AG04450 (cell line): ENCODE measurements at regions not wholly inside any gene's neighbourhood (a gene's known extent, or its start where the extent isn't known, plus 50 kb on each side); places are given as distances from the start of the nearest gene placed in this dataset.

Experiments
- CTCF ChIA-PET: fragments of 300-600, 350-600 bp; formaldehyde crosslinking; extraction: SDS; loops from one replicate; lab custom pipeline; 2022; ENCODE audit warnings: antibody characterized with exemption, inconsistent platforms; lab: Charles Lee
- POLR2A ChIA-PET: fragments of 350-600 bp; formaldehyde crosslinking; extraction: SDS; loops from one replicate; lab custom pipeline; 2021; ENCODE audit warnings: antibody characterized with exemption, inconsistent platforms; lab: Yijun Ruan, JAX
- DNase-seq: peaks from one replicate; pipeline ENCODE4 v3.0.0-alpha.2; 2011; ENCODE audit warnings: low read depth, low spot score
- H3K27ac ChIP-seq: one replicate; pipeline ENCODE4 v1.5.1; 2012; ENCODE audit warnings: low read depth, low read length, control low read depth
- H3K27me3 ChIP-seq: one replicate; pipeline ENCODE4 v1.6.0; 2012; ENCODE audit warnings: low read length; ENCODE audit not compliant: control insufficient read depth, insufficient read depth
- H3K4me3 ChIP-seq: 2 replicates; pipeline ENCODE4 v1.5.1; 2011; ENCODE audit warnings: mild to moderate bottlenecking, low read depth, low read length, control low read depth
- H3K9me3 ChIP-seq: 2 replicates; pipeline ENCODE4 v1.5.1; 2012; ENCODE audit warnings: low read length; ENCODE audit not compliant: control insufficient read depth, insufficient read depth
- CTCF ChIP-seq: IDR thresholded peaks from 2 replicates; pipeline ENCODE4 v1.5.1; 2011; ENCODE audit warnings: low read depth, low read length, control low read depth, inconsistent platforms

GRCh38 chr12:75613981-75614380 is 102.6 kb upstream of the KRR1 start:
- ChIA-PET POLR2A (no interaction called here), CTCF (no interaction called here)
- H3K27me3 ChIP-seq, result no peaks in the 10 kb centered on the region
- H3K27ac ChIP-seq, result no peak overlapping the region
- H3K4me3 ChIP-seq, result no peak overlapping the region
- TF ChIP-seq CTCF, result no peak
- no peaks in the 10 kb centered on the region for H3K9me3 ChIP-seq
- no peak for DNase-seq

- DNase-seq, result no peak
Measured at GRCh38 chr12:75611041-75611440, 99.6 kb upstream of the KRR1 start.

GRCh38 chr12:75606956-75607355 is 95.5 kb upstream of the KRR1 start:
- H3K27me3 ChIP-seq, result no peaks in the 10 kb centered on the region
- no peak for TF ChIP-seq CTCF
- no peak for DNase-seq
- no peak overlapping the region for H3K4me3 ChIP-seq
- no peaks in the 10 kb centered on the region for H3K9me3 ChIP-seq
- no peak overlapping the region for H3K27ac ChIP-seq
- POLR2A ChIA-PET, result no interaction called here
- CTCF ChIA-PET, result no interaction called here

More at GRCh38 chr12:75611041-75611440, 99.6 kb upstream of the KRR1 start:
- Histone ChIP-seq H3K4me3 (no peak overlapping the region), H3K27me3 (no peaks in the 10 kb centered on the region), H3K27ac (no peak overlapping the region), H3K9me3 (no peaks in the 10 kb centered on the region)
- ChIA-PET CTCF (interaction anchor here (1.8 kb wide), 1 partner anchor 26 kb away, joined by 4 read pairs; no protein-coding TSS in a partner anchor), POLR2A (no interaction called here)
- no peak for TF ChIP-seq CTCF

GRCh38 chr12:75606151-75606550 is 94.7 kb upstream of the KRR1 start:
- ChIA-PET POLR2A (interaction anchor here (0.6 kb wide), 1 partner anchor 141 kb away, joined by 5 read pairs; no protein-coding TSS in a partner anchor), CTCF (no interaction called here)
- H3K27me3 ChIP-seq, result no peaks in the 10 kb centered on the region
- no peak for DNase-seq
- no peaks in the 10 kb centered on the region for H3K9me3 ChIP-seq
- no peak for TF ChIP-seq CTCF
- H3K27ac ChIP-seq, result no peak overlapping the region
- no peak overlapping the region for H3K4me3 ChIP-seq

GRCh38 chr12:75603475-75603874 is 92.1 kb upstream of the KRR1 start:
- no peak for DNase-seq
- Histone ChIP-seq H3K9me3 (no peaks in the 10 kb centered on the region), H3K27ac (no peak overlapping the region), H3K27me3 (no peaks in the 10 kb centered on the region), H3K4me3 (no peak overlapping the region)
- no peak for TF ChIP-seq CTCF
- ChIA-PET POLR2A (no interaction called here), CTCF (interaction anchor here (0.6 kb wide), 1 partner anchor 96 kb away, joined by 3 read pairs; no protein-coding TSS in a partner anchor)
